Neural cell (in vitro differentiated cells): ENCODE measurements at regions not wholly inside any gene's neighbourhood (a gene's known extent, or its start where the extent isn't known, plus 50 kb on each side); places are given as distances from the start of the nearest gene placed in this dataset.
A peak's percentile ranks its signal among the peaks of the same experiment; 100 is the strongest.

Experiments used
- H2AFZ ChIP-seq: fragments of 200-600, 300-800 bp; sonication (generic), shearing (Covaris generic); 2 replicates; pipeline ENCODE4 v1.6.0; 2014; ENCODE audit warnings: low read depth, mild to moderate bottlenecking, antibody characterized with exemption, low read length, moderate library complexity
- H3F3A ChIP-seq: fragments of 200-600 bp; shearing (Covaris generic); 2 replicates; pipeline ENCODE4 v1.6.1; 2016; ENCODE audit warnings: mild to moderate bottlenecking, moderate library complexity, mixed read lengths, antibody characterized with exemption, low read length; ENCODE audit not compliant: insufficient read depth, poor library complexity, severe bottlenecking
- H3K27ac ChIP-seq: fragments of 200-600, 300-800 bp; sonication (generic), shearing (Covaris generic); 2 replicates; pipeline ENCODE4 v1.5.1; 2014; ENCODE audit warnings: mild to moderate bottlenecking, low read length, moderate library complexity
- H3K27me3 ChIP-seq: fragments of 300-800, 200-600 bp; sonication (generic), shearing (Covaris generic); 2 replicates; pipeline ENCODE4 v1.6.0; 2014; ENCODE audit warnings: mild to moderate bottlenecking, low read depth, low read length, moderate library complexity; ENCODE audit not compliant: insufficient read depth
- H3K36me3 ChIP-seq: fragments of 300-800, 200-600 bp; sonication (generic), shearing (Covaris generic); 2 replicates; pipeline ENCODE4 v1.5.1; 2014; ENCODE audit warnings: mild to moderate bottlenecking, antibody characterized with exemption, low read length, moderate library complexity; ENCODE audit not compliant: insufficient read depth
- H3K4me2 ChIP-seq: fragments of 300-800, 200-600 bp; sonication (generic), shearing (Covaris generic); 2 replicates; pipeline ENCODE4 v1.6.0; 2014; ENCODE audit warnings: mild to moderate bottlenecking, low read length
- H3K4me3 ChIP-seq: fragments of 300-800, 200-600 bp; sonication (generic), shearing (Covaris generic); 2 replicates; pipeline ENCODE4 v1.5.1; 2014; ENCODE audit warnings: mild to moderate bottlenecking, low read length, moderate library complexity
- H3K79me2 ChIP-seq: fragments of 200-600 bp; shearing (Covaris generic); replicated peaks from 2 replicates; pipeline ENCODE4 v1.6.0; 2014; ENCODE audit warnings: mild to moderate bottlenecking, low read length, moderate library complexity; ENCODE audit not compliant: insufficient read depth
- H3K9ac ChIP-seq: fragments of 300-800, 200-600 bp; sonication (generic), shearing (Covaris generic); 2 replicates; pipeline ENCODE4 v1.6.1; 2016; ENCODE audit warnings: mild to moderate bottlenecking, low read length, mixed read lengths
- H3K9me2 ChIP-seq: fragments of 200-600 bp; shearing (Covaris generic); 2 replicates; pipeline ENCODE4 v1.6.1; 2016; ENCODE audit warnings: mild to moderate bottlenecking, low read length, mixed read lengths; ENCODE audit not compliant: insufficient read depth
- H3K9me3 ChIP-seq: fragments of 200-600, 300-800 bp; sonication (generic), shearing (Covaris generic); 2 replicates; pipeline ENCODE4 v1.6.1; 2016; ENCODE audit warnings: mild to moderate bottlenecking, mixed run types, low read length, moderate library complexity, mixed read lengths
- H4K20me1 ChIP-seq: fragments of 200-600 bp; shearing (Covaris generic); 2 replicates; pipeline ENCODE4 v1.6.1; 2016; ENCODE audit warnings: mild to moderate bottlenecking, mixed run types; ENCODE audit not compliant: insufficient read depth
- EP300 ChIP-seq: fragments of 450-650 bp; conservative IDR thresholded peaks from 2 replicates; pipeline ENCODE4 v1.6.1; 2014; ENCODE audit warnings: antibody characterized with exemption, mild to moderate bottlenecking, moderate library complexity; ENCODE audit not compliant: poor library complexity, severe bottlenecking
- EZH2 ChIP-seq: fragments of 200-600, 300-800 bp; shearing (Covaris generic), sonication (generic); IDR thresholded peaks from 2 replicates; pipeline ENCODE4 v1.6.1; 2014; ENCODE audit warnings: antibody characterized with exemption, low read length, borderline replicate concordance, mild to moderate bottlenecking; ENCODE audit not compliant: insufficient read depth, poor library complexity, severe bottlenecking
- MXI1 ChIP-seq: fragments of 450-650 bp; conservative IDR thresholded peaks from 2 replicates; pipeline ENCODE4 v1.6.1; 2014; ENCODE audit warnings: antibody characterized with exemption, mild to moderate bottlenecking; ENCODE audit not compliant: poor library complexity, severe bottlenecking
- POLR2AphosphoS5 ChIP-seq: IDR thresholded peaks from 2 replicates; pipeline ENCODE4 v1.6.1; 2012
- RAD21 ChIP-seq: fragments of 450-650 bp; conservative IDR thresholded peaks from 2 replicates; pipeline ENCODE4 v1.6.1; 2014; ENCODE audit warnings: antibody characterized with exemption, mild to moderate bottlenecking, moderate library complexity
- SMC3 ChIP-seq: fragments of 450-650 bp; conservative IDR thresholded peaks from 2 replicates; pipeline ENCODE4 v1.6.1; 2014; ENCODE audit warnings: antibody characterized with exemption, mild to moderate bottlenecking, moderate library complexity; ENCODE audit not compliant: poor library complexity
- TAF1 ChIP-seq: IDR thresholded peaks from 2 replicates; pipeline ENCODE4 v1.6.1; 2012; ENCODE audit warnings: low read depth
- TF ChIP-seq, protein P1 (sequence below): fragments of 450-650 bp; IDR thresholded peaks from 2 replicates; pipeline ENCODE4 v1.5.1; 2014; ENCODE audit warnings: antibody characterized with exemption, mild to moderate bottlenecking, moderate library complexity; ENCODE audit not compliant: poor library complexity, severe bottlenecking
- TF ChIP-seq, protein P2 (sequence below): IDR thresholded peaks from 2 replicates; pipeline ENCODE4 v1.6.1; 2012; ENCODE audit warnings: borderline replicate concordance

GRCh38 chr20:24138196-24138857, 149.7 kb upstream of the GGTLC1 start:
- Histone ChIP-seq H3F3A (no peaks in the 10 kb centered on the region), H3K9me2 (no peaks in the 10 kb centered on the region), H3K9me3 (no peaks in the 10 kb centered on the region), H3K36me3 (no peaks in the 10 kb centered on the region), H3K27ac (no peak overlapping the region), H3K27me3 (no peaks in the 10 kb centered on the region), H3K79me2 (no peaks in the 10 kb centered on the region), H2AFZ (no peak overlapping the region), H3K4me3 (peak overlapping the region; percentile 21), H4K20me1 (no peaks in the 10 kb centered on the region), H3K9ac (no peak overlapping the region), H3K4me2 (no peak overlapping the region)
- TF ChIP-seq POLR2AphosphoS5 (peak; percentile 45), TAF1 (no peak), EP300 (peak; percentile 56), SMC3 (no peak), MXI1 (no peak), RAD21 (no peak), EZH2 (no peak)
- TF ChIP-seq, protein P1, sequence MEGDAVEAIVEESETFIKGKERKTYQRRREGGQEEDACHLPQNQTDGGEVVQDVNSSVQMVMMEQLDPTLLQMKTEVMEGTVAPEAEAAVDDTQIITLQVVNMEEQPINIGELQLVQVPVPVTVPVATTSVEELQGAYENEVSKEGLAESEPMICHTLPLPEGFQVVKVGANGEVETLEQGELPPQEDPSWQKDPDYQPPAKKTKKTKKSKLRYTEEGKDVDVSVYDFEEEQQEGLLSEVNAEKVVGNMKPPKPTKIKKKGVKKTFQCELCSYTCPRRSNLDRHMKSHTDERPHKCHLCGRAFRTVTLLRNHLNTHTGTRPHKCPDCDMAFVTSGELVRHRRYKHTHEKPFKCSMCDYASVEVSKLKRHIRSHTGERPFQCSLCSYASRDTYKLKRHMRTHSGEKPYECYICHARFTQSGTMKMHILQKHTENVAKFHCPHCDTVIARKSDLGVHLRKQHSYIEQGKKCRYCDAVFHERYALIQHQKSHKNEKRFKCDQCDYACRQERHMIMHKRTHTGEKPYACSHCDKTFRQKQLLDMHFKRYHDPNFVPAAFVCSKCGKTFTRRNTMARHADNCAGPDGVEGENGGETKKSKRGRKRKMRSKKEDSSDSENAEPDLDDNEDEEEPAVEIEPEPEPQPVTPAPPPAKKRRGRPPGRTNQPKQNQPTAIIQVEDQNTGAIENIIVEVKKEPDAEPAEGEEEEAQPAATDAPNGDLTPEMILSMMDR, result no peak
- TF ChIP-seq, protein P2, sequence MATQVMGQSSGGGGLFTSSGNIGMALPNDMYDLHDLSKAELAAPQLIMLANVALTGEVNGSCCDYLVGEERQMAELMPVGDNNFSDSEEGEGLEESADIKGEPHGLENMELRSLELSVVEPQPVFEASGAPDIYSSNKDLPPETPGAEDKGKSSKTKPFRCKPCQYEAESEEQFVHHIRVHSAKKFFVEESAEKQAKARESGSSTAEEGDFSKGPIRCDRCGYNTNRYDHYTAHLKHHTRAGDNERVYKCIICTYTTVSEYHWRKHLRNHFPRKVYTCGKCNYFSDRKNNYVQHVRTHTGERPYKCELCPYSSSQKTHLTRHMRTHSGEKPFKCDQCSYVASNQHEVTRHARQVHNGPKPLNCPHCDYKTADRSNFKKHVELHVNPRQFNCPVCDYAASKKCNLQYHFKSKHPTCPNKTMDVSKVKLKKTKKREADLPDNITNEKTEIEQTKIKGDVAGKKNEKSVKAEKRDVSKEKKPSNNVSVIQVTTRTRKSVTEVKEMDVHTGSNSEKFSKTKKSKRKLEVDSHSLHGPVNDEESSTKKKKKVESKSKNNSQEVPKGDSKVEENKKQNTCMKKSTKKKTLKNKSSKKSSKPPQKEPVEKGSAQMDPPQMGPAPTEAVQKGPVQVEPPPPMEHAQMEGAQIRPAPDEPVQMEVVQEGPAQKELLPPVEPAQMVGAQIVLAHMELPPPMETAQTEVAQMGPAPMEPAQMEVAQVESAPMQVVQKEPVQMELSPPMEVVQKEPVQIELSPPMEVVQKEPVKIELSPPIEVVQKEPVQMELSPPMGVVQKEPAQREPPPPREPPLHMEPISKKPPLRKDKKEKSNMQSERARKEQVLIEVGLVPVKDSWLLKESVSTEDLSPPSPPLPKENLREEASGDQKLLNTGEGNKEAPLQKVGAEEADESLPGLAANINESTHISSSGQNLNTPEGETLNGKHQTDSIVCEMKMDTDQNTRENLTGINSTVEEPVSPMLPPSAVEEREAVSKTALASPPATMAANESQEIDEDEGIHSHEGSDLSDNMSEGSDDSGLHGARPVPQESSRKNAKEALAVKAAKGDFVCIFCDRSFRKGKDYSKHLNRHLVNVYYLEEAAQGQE, result peak; percentile 83

- Histone ChIP-seq H4K20me1 (no peaks in the 10 kb centered on the region), H3K27ac (no peak overlapping the region), H3K9me2 (no peaks in the 10 kb centered on the region), H3K4me3 (no peak overlapping the region), H3K4me2 (no peak overlapping the region), H2AFZ (no peak overlapping the region), H3K27me3 (no peaks in the 10 kb centered on the region), H3K36me3 (no peaks in the 10 kb centered on the region), H3K79me2 (no peaks in the 10 kb centered on the region), H3F3A (no peaks in the 10 kb centered on the region), H3K9me3 (no peaks in the 10 kb centered on the region), H3K9ac (no peak overlapping the region)
- TF ChIP-seq SMC3 (no peak), MXI1 (no peak), EP300 (no peak), RAD21 (no peak), EZH2 (no peak), TAF1 (no peak), POLR2AphosphoS5 (no peak)
- TF ChIP-seq, protein P1, result no peak
- TF ChIP-seq, protein P2, result no peak
Observed at GRCh38 chr20:24136659-24137246, 148.2 kb upstream of the GGTLC1 start.
